Thyroid gland (tissue), 4 donors: ENCODE measurements at regions not wholly inside any gene's neighbourhood (a gene's known extent, or its start where the extent isn't known, plus 50 kb on each side); places are given as distances from the start of the nearest gene placed in this dataset.

Experiments
- CTCF ChIP-seq, 6 experiments: fragments of 200-600 bp in 3 of 6; fragments of 450-650 bp in 3 of 6; sonication (generic) in 3 of 6; IDR thresholded peaks; one replicate each; pipeline ENCODE4 v1.5.1; 2016 to 2019; ENCODE audit warnings: antibody characterized with exemption in 6 of 6, mild to moderate bottlenecking in 2 of 6, inconsistent platforms in 1 of 6, moderate library complexity in 1 of 6
- POLR2A ChIP-seq, 2 donors: fragments of 450-650 bp; IDR thresholded peaks; one replicate each; pipeline ENCODE4 v1.6.1; 2017; ENCODE audit warnings: antibody characterized with exemption in 2 of 2, mild to moderate bottlenecking in 2 of 2, moderate library complexity in 1 of 2

DNA sequence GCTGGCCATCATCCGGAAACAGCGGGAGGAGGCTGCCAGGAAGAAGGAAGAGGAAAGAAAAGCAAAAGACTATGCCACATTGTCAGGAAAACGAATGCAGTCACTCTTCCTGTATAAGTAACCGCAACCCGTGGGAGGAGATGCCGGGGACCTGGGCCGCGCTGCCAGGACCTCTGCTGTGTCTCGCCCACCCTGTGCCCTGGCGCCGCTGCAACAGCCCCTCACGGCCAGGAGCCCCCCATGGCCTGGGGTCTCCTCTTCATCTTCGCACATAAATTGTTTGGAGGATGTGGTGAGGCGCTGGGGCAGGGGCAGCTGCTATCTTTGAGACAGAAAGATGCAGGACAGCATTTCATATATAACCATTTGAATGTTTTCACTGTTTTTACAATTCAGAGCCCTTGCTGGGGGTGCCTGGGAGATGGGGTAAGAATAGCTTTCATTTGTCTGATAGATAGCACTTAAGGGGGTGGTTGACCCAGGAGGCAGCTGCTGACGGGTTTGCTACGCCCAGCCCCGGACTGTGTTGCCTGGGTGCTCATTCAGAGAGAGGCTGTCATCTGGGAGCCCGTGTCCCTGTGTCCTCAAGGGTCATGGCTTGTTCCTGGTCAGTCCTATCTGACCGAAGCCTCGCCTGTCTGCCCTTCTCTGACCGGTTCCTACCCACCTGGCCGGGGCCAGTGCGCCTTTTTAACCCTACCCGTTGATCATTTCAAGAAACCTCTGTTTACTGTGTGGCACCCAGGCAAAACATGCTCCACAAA is 1067.7 kb upstream of the COX7C start:
- TF ChIP-seq CTCF (IDR thresholded peaks at IDR 0.05) (no peak), POLR2A (IDR thresholded peaks at IDR 0.05) (no peak)
